GM18498 (cell line): ENCODE measurements at regions not wholly inside any gene's neighbourhood (a gene's known extent, or its start where the extent isn't known, plus 50 kb on each side); places are given as distances from the start of the nearest gene placed in this dataset.

ENCODE experiments used
- ATAC-seq: cut with Tn5 transposase; IDR thresholded peaks from one replicate; pipeline ENCODE4 v1.9.1; 2021; ENCODE audit warnings: mild to moderate bottlenecking, moderate library complexity; ENCODE audit not compliant: unreplicated experiment

DNA sequence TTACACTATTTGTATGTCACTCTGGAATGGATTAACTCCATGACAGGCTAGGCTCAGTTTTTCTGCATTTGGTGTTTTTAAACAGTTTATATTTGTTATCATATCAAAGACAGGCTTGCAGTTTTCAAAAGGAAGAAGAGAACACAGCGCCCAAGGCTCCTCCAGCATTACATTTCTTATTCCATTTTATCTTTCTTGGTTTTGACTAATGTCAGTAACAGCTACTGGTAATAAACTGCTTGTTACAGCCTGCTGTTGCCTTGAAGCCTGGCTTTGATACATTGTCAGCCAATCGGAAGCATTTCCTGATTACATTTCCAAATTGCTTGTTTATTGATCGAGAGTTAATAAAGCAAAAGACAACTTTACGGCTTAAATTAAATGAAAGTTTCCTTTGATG, 166.0 kb upstream of the MDFIC start:
- ATAC-seq, result no peak

DNA sequence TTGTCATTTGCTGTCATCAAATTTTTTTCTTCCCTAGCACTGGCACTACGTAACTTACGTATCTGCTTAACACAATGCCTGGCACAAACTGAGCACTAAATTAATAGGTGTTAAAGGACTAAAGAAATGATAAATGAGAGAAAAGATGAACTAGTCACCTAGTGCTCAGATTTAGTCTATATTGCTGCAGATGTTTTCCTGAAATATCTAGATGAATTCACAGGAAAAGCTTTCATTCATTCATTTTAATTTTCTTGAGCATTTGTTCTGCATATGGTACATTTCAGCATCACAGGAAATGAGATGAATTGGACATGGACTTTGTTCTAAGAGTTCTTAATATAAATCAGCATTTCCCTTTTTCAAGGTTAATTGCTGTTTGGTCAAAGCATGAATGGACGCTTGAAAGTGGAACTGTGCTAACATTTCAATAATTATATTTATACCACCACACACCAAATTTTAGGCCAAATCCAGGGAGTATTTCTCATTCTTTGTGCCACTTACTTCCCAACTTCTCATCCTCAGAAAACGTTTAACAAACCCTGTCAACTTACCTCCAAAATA, 163.2 kb upstream of the MDFIC start:
- ATAC-seq, result no peak

DNA sequence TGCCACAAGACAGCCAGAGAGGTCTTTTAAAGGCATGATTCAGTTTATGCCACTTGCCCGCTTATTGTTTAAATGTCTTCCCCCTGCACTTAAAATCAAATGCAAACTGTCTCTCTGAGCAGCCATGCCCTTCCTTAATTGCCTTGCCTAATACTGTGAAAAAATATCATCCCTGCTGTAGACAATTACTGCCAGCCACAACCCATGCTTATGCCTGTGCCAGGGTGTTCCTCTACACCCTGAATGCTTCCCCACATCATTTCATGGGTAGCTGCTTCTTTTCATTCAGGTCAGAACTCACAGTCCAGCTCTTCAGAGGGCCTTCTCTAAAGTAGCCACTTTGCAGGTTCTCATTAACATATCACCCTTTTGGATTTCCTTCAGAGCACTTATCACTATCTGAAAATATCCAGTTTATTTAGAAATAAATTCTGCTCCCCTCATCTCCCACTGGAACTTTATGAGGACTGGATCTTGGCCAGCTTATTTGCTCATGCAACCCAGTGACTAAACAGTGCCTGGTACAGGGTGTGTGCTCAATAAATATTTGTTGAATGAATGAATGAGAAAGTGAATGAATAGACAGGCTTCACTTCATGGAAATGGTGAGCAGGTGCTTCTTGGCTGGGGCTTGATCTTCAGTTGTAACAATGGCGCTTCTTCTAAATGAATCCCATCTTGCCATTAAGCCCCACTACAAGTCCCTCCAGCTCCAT, 162.4 kb upstream of the MDFIC start:
- ATAC-seq, result no peak

GRCh38 chr7:114760477-114760876, 161.4 kb upstream of the MDFIC start:
- no peak for ATAC-seq

DNA sequence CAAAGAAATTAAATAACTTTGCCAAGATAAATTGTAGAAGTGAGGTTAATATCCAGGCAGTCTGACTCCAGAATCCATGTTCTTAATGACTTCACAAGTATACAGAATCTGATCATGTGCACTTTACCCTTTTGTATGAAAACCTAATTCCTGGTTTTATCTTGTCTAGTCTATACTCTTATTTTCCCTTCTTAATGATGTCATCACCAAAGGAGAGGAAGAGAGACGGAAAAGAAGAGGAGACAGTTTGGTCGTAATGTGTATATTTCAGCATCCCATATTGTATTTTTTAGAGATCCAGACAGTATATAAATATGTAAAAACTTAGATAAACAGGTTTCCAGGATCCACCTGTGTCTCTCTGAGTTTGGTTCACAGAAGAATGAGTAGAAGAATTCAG, 159.9 kb upstream of the MDFIC start:
- ATAC-seq, result no peak

GRCh38 chr7:114765331-114766040, 156.4 kb upstream of the MDFIC start:
- no peak for ATAC-seq

- no peak for ATAC-seq
These were observed 155.9 kb upstream of the MDFIC start for GRCh38 chr7:114766041-114766356.

DNA sequence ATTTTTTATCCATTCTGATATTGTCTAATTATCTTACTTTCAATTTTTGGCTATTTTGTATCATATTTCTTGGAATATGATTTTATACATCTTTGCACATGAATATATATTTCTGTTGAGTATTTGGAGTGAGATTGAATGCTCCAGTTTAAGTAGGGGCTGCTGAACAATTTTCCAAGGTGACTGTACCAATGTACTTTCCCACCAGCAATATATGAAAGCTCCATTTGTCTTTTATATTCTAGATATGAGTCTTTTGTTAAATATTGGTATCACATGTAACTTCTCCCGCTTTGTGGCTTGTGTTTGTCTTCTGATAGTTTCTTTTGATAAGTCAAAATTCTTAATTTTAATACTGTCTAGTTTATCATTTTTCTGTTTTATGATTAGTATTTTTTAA, 144.6 kb upstream of the MDFIC start:
- ATAC-seq, result no peak

GRCh38 chr7:114783508-114783907, 138.4 kb upstream of the MDFIC start:
- ATAC-seq, result no peak

GRCh38 chr7:114784177-114784576, 137.7 kb upstream of the MDFIC start:
- ATAC-seq, result no peak

GRCh38 chr7:114784746-114785145, 137.1 kb upstream of the MDFIC start:
- ATAC-seq, result no peak

DNA sequence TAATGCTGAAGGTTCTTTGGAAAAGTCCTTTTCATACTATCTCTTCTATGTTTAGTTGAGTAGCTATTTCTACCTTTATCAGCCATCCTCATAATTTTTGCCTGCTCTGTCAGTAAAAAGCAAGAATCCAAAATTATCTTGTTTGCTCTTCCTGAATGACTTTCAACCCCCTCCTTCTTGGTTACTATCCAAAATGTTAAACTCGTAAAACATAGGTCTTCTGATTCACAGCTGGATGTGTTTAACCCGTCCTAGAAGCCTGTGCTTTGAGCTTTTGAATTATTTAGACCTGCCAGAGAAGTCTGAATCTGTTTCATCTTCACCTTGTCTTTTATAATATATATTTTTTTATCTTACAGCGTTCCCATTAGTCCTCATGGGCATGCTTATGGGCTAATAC, 136.4 kb upstream of the MDFIC start:
- ATAC-seq, result no peak

DNA sequence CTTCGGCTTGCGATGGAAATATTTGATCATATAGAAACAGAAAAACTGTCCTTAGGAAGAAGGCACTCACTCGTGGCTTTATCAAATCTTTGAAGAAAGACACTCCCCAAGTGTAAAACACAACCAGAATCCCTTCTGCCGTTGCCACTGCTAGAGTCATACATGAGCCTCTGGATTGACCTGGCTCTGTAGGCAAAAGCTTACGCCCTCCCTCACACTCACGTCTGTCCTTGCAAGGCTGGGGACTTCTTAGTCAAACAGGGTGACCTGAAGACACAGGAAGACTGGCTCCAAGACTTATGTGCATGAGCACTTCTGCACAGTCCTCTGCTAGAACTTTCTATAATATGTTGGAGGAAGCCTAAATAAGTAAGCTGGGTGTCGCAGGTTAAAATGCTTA, 135.4 kb upstream of the MDFIC start:
- no peak for ATAC-seq

- ATAC-seq, result no peak
These were observed 134.3 kb upstream of the MDFIC start for GRCh38 chr7:114787556-114787955.

DNA sequence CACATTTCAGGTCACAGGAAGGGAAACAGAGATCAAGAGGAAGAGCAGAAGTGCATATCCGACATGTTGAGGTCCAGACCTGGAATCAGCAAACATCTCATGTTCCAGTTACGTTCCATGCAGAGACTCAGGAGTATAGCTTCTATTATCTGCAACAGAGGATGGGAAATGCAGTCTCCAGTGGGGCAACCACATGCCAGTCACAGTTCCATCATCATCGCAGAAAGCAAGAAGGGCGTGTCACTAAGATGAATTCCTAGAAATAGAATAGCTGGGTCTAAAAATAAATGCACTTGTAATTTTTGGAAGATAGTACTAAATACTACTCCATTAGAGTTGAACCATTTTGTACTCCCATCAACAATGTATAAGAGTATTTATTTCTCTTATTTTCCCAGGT, 133.2 kb upstream of the MDFIC start:
- ATAC-seq, result no peak

GRCh38 chr7:114789161-114789560, 132.7 kb upstream of the MDFIC start:
- no peak for ATAC-seq

GRCh38 chr7:114789871-114790311, 132.0 kb upstream of the MDFIC start:
- ATAC-seq, result no peak

- ATAC-seq, result no peak
These were observed 131.4 kb upstream of the MDFIC start for GRCh38 chr7:114790521-114790920.

- no peak for ATAC-seq
These were observed 130.1 kb upstream of the MDFIC start for GRCh38 chr7:114791771-114792170.

DNA sequence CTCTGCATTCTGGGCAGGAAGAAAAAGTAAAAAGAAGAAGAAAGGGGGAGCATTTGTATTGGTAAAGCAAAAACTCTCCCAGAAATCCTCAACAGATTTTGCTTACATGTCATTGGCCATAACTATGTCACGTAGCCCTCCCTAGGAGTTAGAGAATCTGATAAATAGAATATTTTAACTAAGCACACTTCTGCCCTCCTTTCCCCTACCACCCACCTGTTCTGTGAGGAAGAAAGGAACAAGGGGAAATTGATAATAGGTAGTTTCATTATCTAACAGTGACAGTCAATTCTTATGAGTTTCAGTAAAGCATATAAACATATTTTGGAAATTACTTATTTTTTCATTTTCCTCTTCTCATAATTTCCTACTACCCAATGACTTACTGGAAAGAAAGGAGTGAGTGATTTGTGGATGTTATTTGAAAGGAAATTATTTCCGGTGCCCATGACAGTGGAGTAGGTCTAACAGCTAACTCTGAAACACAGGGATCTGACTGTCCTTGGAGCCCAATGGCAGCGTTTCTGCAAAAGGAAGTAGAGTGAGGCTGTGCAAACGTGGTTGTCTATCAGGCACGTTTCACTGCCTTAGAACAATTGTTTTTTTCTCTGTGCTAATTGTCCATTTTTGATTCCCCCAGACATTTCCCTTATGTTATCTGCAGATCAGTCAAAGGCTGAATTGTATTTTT, 128.6 kb upstream of the MDFIC start:
- ATAC-seq, result no peak

GRCh38 chr7:114795475-114795874, 126.4 kb upstream of the MDFIC start:
- no peak for ATAC-seq

GRCh38 chr7:114799628-114800028, 122.3 kb upstream of the MDFIC start:
- no peak for ATAC-seq
